Naive B cell (primary cell): ENCODE measurements at regions not wholly inside any gene's neighbourhood (a gene's known extent, or its start where the extent isn't known, plus 50 kb on each side); places are given as distances from the start of the nearest gene placed in this dataset.
"Not testable (repeated sequence)": the region's sequence is repeated elsewhere in the genome, so short reads cannot be mapped to it uniquely, and the experiment has no call there.

Experiments
- ATAC-seq, 2 donors: fragments of 150-1000 bp; cut with Tn5 transposase; 2 replicates each; pipeline ENCODE4 v1.10.0; 2021; ENCODE audit warnings: low read depth in 2 of 2, mild to moderate bottlenecking in 2 of 2, moderate library complexity in 2 of 2
- DNase-seq: peaks from one replicate; pipeline ENCODE4 v3.0.0; 2022
- H3K27ac Mint-ChIP-seq, 6 donors: one replicate each; pipeline ENCODE4 v1.8.0; 2020 to 2022; ENCODE audit warnings: mild to moderate bottlenecking in 6 of 6, mixed read lengths in 6 of 6, moderate library complexity in 5 of 6, inconsistent platforms in 2 of 6
- H3K27me3 Mint-ChIP-seq, 3 donors: one replicate each; pipeline ENCODE4 v1.8.0; 2021 to 2022; ENCODE audit warnings: mixed read lengths in 3 of 3, mild to moderate bottlenecking in 1 of 3
- H3K36me3 Mint-ChIP-seq, 2 donors: one replicate each; pipeline ENCODE4 v1.8.0; 2020 to 2022; ENCODE audit warnings: mixed read lengths in 2 of 2, inconsistent platforms in 1 of 2, mild to moderate bottlenecking in 1 of 2
- H3K4me1 Mint-ChIP-seq, 3 donors: one replicate each; pipeline ENCODE4 v1.8.0; 2020 to 2022; ENCODE audit warnings: mixed read lengths in 3 of 3, inconsistent platforms in 1 of 3, mild to moderate bottlenecking in 1 of 3, moderate library complexity in 1 of 3
- H3K4me3 Mint-ChIP-seq, 8 donors: one replicate each; pipeline ENCODE4 v1.8.0; 2020 to 2022; ENCODE audit warnings: mild to moderate bottlenecking in 8 of 8, mixed read lengths in 8 of 8, moderate library complexity in 8 of 8, inconsistent platforms in 2 of 8
- H3K9me3 Mint-ChIP-seq, 7 donors: one replicate each; pipeline ENCODE4 v1.8.0; 2020 to 2022; ENCODE audit warnings: mixed read lengths in 7 of 7, mild to moderate bottlenecking in 5 of 7, inconsistent platforms in 2 of 7, moderate library complexity in 1 of 7

GRCh38 chr2:13381928-13382327 is 665.2 kb downstream of the TRIB2 start:
- not testable (repeated sequence) for H3K9me3 Mint-ChIP-seq, H3K4me1 Mint-ChIP-seq, DNase-seq, H3K36me3 Mint-ChIP-seq, H3K27ac Mint-ChIP-seq, H3K4me3 Mint-ChIP-seq, ATAC-seq, H3K27me3 Mint-ChIP-seq

DNA sequence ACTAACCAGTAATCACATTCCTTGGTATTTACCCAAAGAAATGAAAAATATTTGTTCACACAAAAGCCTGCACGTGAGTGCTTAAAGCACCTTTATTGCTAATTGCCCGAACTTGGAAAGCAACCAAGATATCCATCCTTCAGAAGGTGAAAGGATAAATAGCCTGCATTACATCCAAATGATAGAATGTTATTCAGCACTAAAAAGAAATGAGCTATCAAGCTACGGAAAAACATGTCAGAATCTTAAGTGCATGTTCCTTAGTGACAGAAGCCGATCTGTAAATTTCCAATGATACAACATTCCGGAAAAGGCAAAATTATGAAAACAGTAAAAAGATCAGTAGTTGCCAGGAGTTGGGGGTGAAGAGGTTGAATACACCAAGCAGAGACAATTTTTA is 672.4 kb downstream of the TRIB2 start:
- H3K4me3 Mint-ChIP-seq, DNase-seq, ATAC-seq, H3K27ac Mint-ChIP-seq, H3K4me1 Mint-ChIP-seq, H3K27me3 Mint-ChIP-seq, H3K36me3 Mint-ChIP-seq: not testable (repeated sequence)
- H3K9me3 Mint-ChIP-seq, result peaks cover 0 to 21% (median 4%) of the 10 kb centered on the region in 7 donors

DNA sequence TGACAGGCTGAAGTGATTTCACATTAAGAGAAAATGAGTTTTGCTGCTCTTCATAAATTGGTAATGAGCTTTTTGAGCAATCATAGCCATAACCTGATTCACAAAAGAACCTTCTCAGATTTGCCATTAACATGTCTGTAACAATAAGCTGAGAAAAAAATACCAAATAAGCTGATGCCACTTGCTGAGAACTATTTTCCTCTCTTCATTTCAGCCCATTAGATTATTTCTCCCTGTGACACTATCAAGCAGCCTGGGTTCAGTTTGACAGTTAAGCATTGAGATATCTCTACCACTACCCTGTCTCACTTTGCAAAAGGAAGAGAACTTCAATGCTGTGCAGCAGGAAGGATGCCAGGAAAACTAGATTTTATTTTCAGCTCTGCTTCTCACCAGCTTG is 673.9 kb downstream of the TRIB2 start:
- H3K4me1 Mint-ChIP-seq, result no peaks in the 10 kb centered on the region
- ATAC-seq, result no peak
- H3K27me3 Mint-ChIP-seq, result no peaks in the 10 kb centered on the region
- H3K4me3 Mint-ChIP-seq, result no peak overlapping the region
- H3K9me3 Mint-ChIP-seq, result peaks cover 0 to 17% (median 4%) of the 10 kb centered on the region in 7 donors
- no peak for DNase-seq
- H3K36me3 Mint-ChIP-seq, result no peaks in the 10 kb centered on the region
- no peak overlapping the region for H3K27ac Mint-ChIP-seq

GRCh38 chr2:13401312-13401711 is 684.6 kb downstream of the TRIB2 start:
- Mint-ChIP-seq H3K27ac (no peak overlapping the region), H3K36me3 (no peaks in the 10 kb centered on the region), H3K4me1 (no peaks in the 10 kb centered on the region), H3K9me3 (peaks cover 4 to 24% (median 9%) of the 10 kb centered on the region in 7 donors), H3K4me3 (no peak overlapping the region), H3K27me3 (no peaks in the 10 kb centered on the region)
- ATAC-seq (no peak), DNase-seq (no peak)

DNA sequence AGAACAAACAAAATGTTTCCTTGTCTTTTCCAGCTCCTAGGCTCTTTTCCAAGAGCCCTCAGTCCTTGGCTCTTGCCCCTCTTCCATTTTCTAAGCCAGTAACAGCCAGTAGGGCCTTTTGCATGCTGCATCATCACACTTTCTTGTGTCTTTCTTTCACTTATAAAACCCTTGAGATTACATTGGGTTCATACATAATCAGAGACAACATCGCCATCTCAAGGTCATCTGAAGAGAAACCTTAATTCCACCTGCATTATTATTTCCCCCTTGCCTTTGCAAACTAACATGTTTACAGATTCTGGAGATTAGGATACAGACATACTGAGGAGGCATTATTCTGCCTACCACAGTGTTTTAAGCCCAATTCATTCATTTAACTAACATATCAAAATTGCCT is 697.3 kb downstream of the TRIB2 start:
- H3K4me3 Mint-ChIP-seq, result no peak overlapping the region
- no peak for DNase-seq
- H3K9me3 Mint-ChIP-seq, result peaks cover 3 to 15% (median 13%) of the 10 kb centered on the region in 7 donors
- no peaks in the 10 kb centered on the region for H3K36me3 Mint-ChIP-seq
- no peak for ATAC-seq
- no peaks in the 10 kb centered on the region for H3K27me3 Mint-ChIP-seq
- no peaks in the 10 kb centered on the region for H3K4me1 Mint-ChIP-seq
- no peak overlapping the region for H3K27ac Mint-ChIP-seq

- Mint-ChIP-seq H3K27ac (no peak overlapping the region), H3K27me3 (no peaks in the 10 kb centered on the region), H3K4me3 (no peak overlapping the region), H3K9me3 (peaks cover 3 to 15% (median 10%) of the 10 kb centered on the region in 7 donors), H3K4me1 (no peaks in the 10 kb centered on the region), H3K36me3 (no peaks in the 10 kb centered on the region)
- DNase-seq (no peak), ATAC-seq (no peak)
Observed at GRCh38 chr2:13414897-13415296, 698.2 kb downstream of the TRIB2 start.

GRCh38 chr2:13433954-13434353 is 717.2 kb downstream of the TRIB2 start:
- no peaks in the 10 kb centered on the region for H3K36me3 Mint-ChIP-seq
- DNase-seq, result no peak
- H3K4me3 Mint-ChIP-seq, result no peak overlapping the region
- no peaks in the 10 kb centered on the region for H3K27me3 Mint-ChIP-seq
- H3K4me1 Mint-ChIP-seq, result no peaks in the 10 kb centered on the region
- ATAC-seq, result no peak
- peaks cover 3 to 16% (median 11%) of the 10 kb centered on the region in 7 donors for H3K9me3 Mint-ChIP-seq
- H3K27ac Mint-ChIP-seq, result no peak overlapping the region

GRCh38 chr2:13443554-13444261 is 727.0 kb downstream of the TRIB2 start:
- not testable (repeated sequence) for H3K4me3 Mint-ChIP-seq, H3K36me3 Mint-ChIP-seq, H3K4me1 Mint-ChIP-seq, ATAC-seq, H3K9me3 Mint-ChIP-seq, H3K27me3 Mint-ChIP-seq, H3K27ac Mint-ChIP-seq, DNase-seq

GRCh38 chr2:13462464-13462863 is 745.7 kb downstream of the TRIB2 start:
- H3K4me1 Mint-ChIP-seq, result no peaks in the 10 kb centered on the region
- no peak overlapping the region for H3K4me3 Mint-ChIP-seq
- peaks cover 0 to 4% (median 0%) of the 10 kb centered on the region in 7 donors for H3K9me3 Mint-ChIP-seq
- ATAC-seq (no peak), DNase-seq (no peak)
- H3K36me3 Mint-ChIP-seq, result no peaks in the 10 kb centered on the region
- H3K27ac Mint-ChIP-seq, result no peak overlapping the region
- no peaks in the 10 kb centered on the region for H3K27me3 Mint-ChIP-seq

- no peaks in the 10 kb centered on the region for H3K36me3 Mint-ChIP-seq
Observed at GRCh38 chr2:13466076-13466475, 749.3 kb downstream of the TRIB2 start.

GRCh38 chr2:13474538-13474937 is 757.8 kb downstream of the TRIB2 start:
- Mint-ChIP-seq H3K4me1 (no peaks in the 10 kb centered on the region), H3K36me3 (no peaks in the 10 kb centered on the region), H3K27me3 (no peaks in the 10 kb centered on the region), H3K27ac (no peak overlapping the region), H3K4me3 (no peak overlapping the region), H3K9me3 (peaks cover 0 to 7% (median 0%) of the 10 kb centered on the region in 7 donors)
- DNase-seq, result no peak
- no peak for ATAC-seq

More at GRCh38 chr2:13466076-13466475, 749.3 kb downstream of the TRIB2 start:
- Mint-ChIP-seq H3K4me1 (no peaks in the 10 kb centered on the region), H3K4me3 (no peak overlapping the region), H3K27ac (no peak overlapping the region), H3K9me3 (peaks cover 0 to 2% (median 0%) of the 10 kb centered on the region in 7 donors), H3K27me3 (no peaks in the 10 kb centered on the region)
- ATAC-seq (no peak), DNase-seq (no peak)

- H3K9me3 Mint-ChIP-seq, result peaks cover 0 to 10% (median 0%) of the 10 kb centered on the region in 7 donors
- no peaks in the 10 kb centered on the region for H3K4me1 Mint-ChIP-seq
- DNase-seq (no peak), ATAC-seq (no peak)
- H3K36me3 Mint-ChIP-seq, result no peaks in the 10 kb centered on the region
- no peak overlapping the region for H3K4me3 Mint-ChIP-seq
- H3K27ac Mint-ChIP-seq, result no peak overlapping the region
- H3K27me3 Mint-ChIP-seq, result no peaks in the 10 kb centered on the region
Observed at GRCh38 chr2:13480057-13480456, 763.3 kb downstream of the TRIB2 start.

- Mint-ChIP-seq H3K4me1 (no peaks in the 10 kb centered on the region), H3K36me3 (no peaks in the 10 kb centered on the region)
- no peak for ATAC-seq
Observed at GRCh38 chr2:13481201-13481600, 764.5 kb downstream of the TRIB2 start.

DNA sequence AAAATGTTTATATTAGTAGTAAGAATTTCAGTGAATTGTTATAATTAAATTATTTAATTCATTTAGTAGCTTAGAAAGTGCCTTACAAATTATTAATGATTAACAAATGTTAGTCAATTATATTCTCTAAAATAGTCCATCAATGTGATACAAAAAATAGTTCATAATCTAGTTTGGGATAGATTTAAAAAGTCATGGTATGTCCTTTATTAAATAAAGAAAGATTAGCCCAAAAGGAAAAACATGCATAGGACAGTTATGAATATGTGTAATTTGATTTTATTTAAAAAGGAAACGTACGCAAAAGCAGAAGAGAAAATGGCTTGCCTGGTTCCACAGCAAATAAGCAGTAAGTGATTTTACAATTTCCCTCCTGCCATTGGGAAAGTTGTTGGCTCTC is 768.5 kb downstream of the TRIB2 start:
- Mint-ChIP-seq H3K27ac (no peak overlapping the region), H3K9me3 (peaks cover 0 to 5% (median 0%) of the 10 kb centered on the region in 7 donors), H3K27me3 (no peaks in the 10 kb centered on the region), H3K4me1 (no peaks in the 10 kb centered on the region), H3K4me3 (no peak overlapping the region), H3K36me3 (no peaks in the 10 kb centered on the region)
- ATAC-seq, result no peak
- no peak for DNase-seq

More at GRCh38 chr2:13481201-13481600, 764.5 kb downstream of the TRIB2 start:
- no peak for DNase-seq
- Mint-ChIP-seq H3K27ac (no peak overlapping the region), H3K9me3 (peaks cover 0 to 10% (median 0%) of the 10 kb centered on the region in 7 donors), H3K4me3 (no peak overlapping the region), H3K27me3 (no peaks in the 10 kb centered on the region)
